ENCODE measurements at regions not wholly inside any gene's neighbourhood (a gene's known extent, or its start where the extent isn't known, plus 50 kb on each side); places are given as distances from the start of the nearest gene placed in this dataset.

GRCh38 chr6:104473021-104473429, 386.7 kb downstream of the HACE1 start:
- Histone ChIP-seq H3K9me3 (ENCODE audit: low read depth) (no peaks in the 10 kb centered on the region), H3K27me3 (no peaks in the 10 kb centered on the region), H3K4me1 (ENCODE audit: low read depth) (peaks cover 18% of the 10 kb centered on the region), H3K4me3 (no peak overlapping the region), H3K27ac (no peak overlapping the region), H3K36me3 (no peaks in the 10 kb centered on the region)
- no peak for TF ChIP-seq CTCF (IDR thresholded peaks at IDR 0.05; ENCODE audit: low read depth, low read length)
- DNase-seq (ENCODE audit: low read depth in 1 of 2, low spot score in 1 of 2) = no peak

GRCh38 chr6:104472021-104472901, 387.5 kb downstream of the HACE1 start:
- peaks cover 18% of the 10 kb centered on the region for H3K4me1 ChIP-seq (ENCODE audit: low read depth)
- no peak for DNase-seq (ENCODE audit: low read depth in 1 of 2, low spot score in 1 of 2)
- TF ChIP-seq CTCF (IDR thresholded peaks at IDR 0.05; ENCODE audit: low read depth, low read length) = no peak
- peak overlapping the region; percentile 73 for H3K27ac ChIP-seq
- H3K4me3 ChIP-seq = no peak overlapping the region
- H3K9me3 ChIP-seq (ENCODE audit: low read depth) = no peaks in the 10 kb centered on the region
- H3K36me3 ChIP-seq = no peaks in the 10 kb centered on the region
- H3K27me3 ChIP-seq = no peaks in the 10 kb centered on the region

GRCh38 chr6:104466306-104466705, 393.4 kb downstream of the HACE1 start:
- no peak for DNase-seq (ENCODE audit: low read depth in 1 of 2, low spot score in 1 of 2)
- H3K9me3 ChIP-seq (ENCODE audit: low read depth) = no peaks in the 10 kb centered on the region
- no peak for TF ChIP-seq CTCF (IDR thresholded peaks at IDR 0.05; ENCODE audit: low read depth, low read length)
- H3K27ac ChIP-seq = no peak overlapping the region
- H3K27me3 ChIP-seq = no peaks in the 10 kb centered on the region
- no peaks in the 10 kb centered on the region for H3K36me3 ChIP-seq
- peaks cover 10% of the 10 kb centered on the region for H3K4me1 ChIP-seq (ENCODE audit: low read depth)
- no peak overlapping the region for H3K4me3 ChIP-seq

- H3K4me1 ChIP-seq (ENCODE audit: low read depth) = peaks cover 20% of the 10 kb centered on the region
These were observed 396.7 kb downstream of the HACE1 start for GRCh38 chr6:104462811-104463599.

More at GRCh38 chr6:104462811-104463599, 396.7 kb downstream of the HACE1 start:
- Histone ChIP-seq H3K27ac (no peak overlapping the region), H3K9me3 (ENCODE audit: low read depth) (no peaks in the 10 kb centered on the region), H3K27me3 (no peaks in the 10 kb centered on the region), H3K4me3 (no peak overlapping the region), H3K36me3 (no peaks in the 10 kb centered on the region)
- TF ChIP-seq CTCF (IDR thresholded peaks at IDR 0.05; ENCODE audit: low read depth, low read length) = no peak
- DNase-seq (ENCODE audit: low read depth in 1 of 2, low spot score in 1 of 2) = peak in 1 of 2 donors; percentile 9
